Esophagus muscularis mucosa (tissue), 4 donors: ENCODE measurements at regions not wholly inside any gene's neighbourhood (a gene's known extent, or its start where the extent isn't known, plus 50 kb on each side); places are given as distances from the start of the nearest gene placed in this dataset.

Source experiments
- DNase-seq: peaks from one replicate; pipeline ENCODE4 v3.0.0-alpha.2; 2017; ENCODE audit errors: extremely low spot score
- H3K27ac ChIP-seq, 4 donors: fragments of 200-600 bp; sonication (generic); replicated peaks in 1 of 4; 1 replicate in 3 of 4; 2 replicates in 1 of 4; pipeline ENCODE4 v1.5.1; 2016 to 2019; ENCODE audit warnings: mild to moderate bottlenecking in 1 of 4
- H3K27me3 ChIP-seq, 4 donors: fragments of 200-600 bp; sonication (generic); one replicate each; pipeline versions ENCODE4 v1.5.1 to v1.6.0; 2016 to 2019
- H3K36me3 ChIP-seq, 4 donors: fragments of 200-600 bp; sonication (generic); one replicate each; pipeline ENCODE4 v1.5.1; 2016 to 2019
- H3K4me1 ChIP-seq, 4 donors: fragments of 200-600 bp; sonication (generic); one replicate each; pipeline ENCODE4 v1.5.1; 2016 to 2019
- H3K4me3 ChIP-seq, 4 donors: fragments of 200-600 bp; sonication (generic); 1 replicate in 2 of 4; 2 replicates in 2 of 4; pipeline ENCODE4 v1.5.1; 2016 to 2019; ENCODE audit warnings: mild to moderate bottlenecking in 4 of 4, moderate library complexity in 1 of 4
- H3K9me3 ChIP-seq, 4 donors: fragments of 200-600 bp; sonication (generic); 1 replicate in 3 of 4; 2 replicates in 1 of 4; pipeline ENCODE4 v1.5.1; 2016 to 2019
- EP300 ChIP-seq: sonication (generic); formaldehyde crosslinking; IDR thresholded peaks from one replicate; pipeline ENCODE4 v1.6.1; 2017; ENCODE audit warnings: antibody characterized with exemption
- POLR2A ChIP-seq: fragments of 450-650 bp; IDR thresholded peaks from one replicate; pipeline ENCODE4 v1.6.1; 2017; ENCODE audit warnings: antibody characterized with exemption, moderate library complexity, mild to moderate bottlenecking, low read depth
- POLR2AphosphoS5 ChIP-seq, 2 donors: sonication (generic); formaldehyde crosslinking; IDR thresholded peaks; one replicate each; pipeline ENCODE4 v1.6.1; 2017; ENCODE audit warnings: antibody characterized with exemption in 2 of 2
- WGBS: methylation state at CpG from one replicate; pipeline ENCODE4 v1.1.5; 2018; 5-methylcytosine and 5-hydroxymethylcytosine counted together
- intact Hi-C: fragments of 100-400 bp; cut with DNase I; formaldehyde crosslinking; loops from one replicate; pipeline ENCODE4 v1.15.1; 2023
- TF ChIP-seq, protein P1 (sequence below), 3 experiments: fragments of 200-600 bp in 2 of 3; fragments of 450-650 bp in 1 of 3; sonication (generic) in 2 of 3; IDR thresholded peaks; one replicate each; pipeline ENCODE4 v1.5.1; 2017 to 2019; ENCODE audit warnings: antibody characterized with exemption in 3 of 3, mild to moderate bottlenecking in 2 of 3, moderate library complexity in 1 of 3

DNA sequence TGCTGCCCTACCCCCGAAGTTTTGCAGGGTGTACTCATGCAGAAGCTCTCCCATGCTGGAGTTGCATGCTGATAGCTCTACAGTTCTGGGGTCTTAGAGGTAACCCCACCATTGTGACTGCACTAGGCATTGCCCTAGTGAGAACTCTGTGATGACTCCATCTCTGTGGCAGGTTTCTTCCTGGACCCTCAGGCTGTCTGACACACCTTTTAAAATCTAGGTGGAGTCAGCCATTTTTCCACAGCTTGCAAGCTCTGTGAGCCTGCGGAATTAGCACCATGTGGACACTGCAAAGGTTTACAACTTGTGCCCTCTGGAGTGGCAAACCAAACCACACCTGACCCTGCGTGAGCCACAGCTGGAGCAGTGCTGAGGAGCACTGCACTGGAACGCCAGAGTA, 636.2 kb upstream of the SPRY2 start:
- no peak overlapping the region for H3K27ac ChIP-seq
- WGBS, result 96% methylated on average over 4 of the region's 4 CpGs
- no peaks in the 10 kb centered on the region for H3K9me3 ChIP-seq
- H3K36me3 ChIP-seq, result no peaks in the 10 kb centered on the region
- intact Hi-C loops, result no loop called here
- TF ChIP-seq, protein P1, sequence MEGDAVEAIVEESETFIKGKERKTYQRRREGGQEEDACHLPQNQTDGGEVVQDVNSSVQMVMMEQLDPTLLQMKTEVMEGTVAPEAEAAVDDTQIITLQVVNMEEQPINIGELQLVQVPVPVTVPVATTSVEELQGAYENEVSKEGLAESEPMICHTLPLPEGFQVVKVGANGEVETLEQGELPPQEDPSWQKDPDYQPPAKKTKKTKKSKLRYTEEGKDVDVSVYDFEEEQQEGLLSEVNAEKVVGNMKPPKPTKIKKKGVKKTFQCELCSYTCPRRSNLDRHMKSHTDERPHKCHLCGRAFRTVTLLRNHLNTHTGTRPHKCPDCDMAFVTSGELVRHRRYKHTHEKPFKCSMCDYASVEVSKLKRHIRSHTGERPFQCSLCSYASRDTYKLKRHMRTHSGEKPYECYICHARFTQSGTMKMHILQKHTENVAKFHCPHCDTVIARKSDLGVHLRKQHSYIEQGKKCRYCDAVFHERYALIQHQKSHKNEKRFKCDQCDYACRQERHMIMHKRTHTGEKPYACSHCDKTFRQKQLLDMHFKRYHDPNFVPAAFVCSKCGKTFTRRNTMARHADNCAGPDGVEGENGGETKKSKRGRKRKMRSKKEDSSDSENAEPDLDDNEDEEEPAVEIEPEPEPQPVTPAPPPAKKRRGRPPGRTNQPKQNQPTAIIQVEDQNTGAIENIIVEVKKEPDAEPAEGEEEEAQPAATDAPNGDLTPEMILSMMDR (IDR thresholded peaks at IDR 0.05), result no peak
- TF ChIP-seq POLR2AphosphoS5 (IDR thresholded peaks at IDR 0.05) (no peak), POLR2A (no peak), EP300 (no peak)
- DNase-seq, result no peak
- H3K4me3 ChIP-seq, result no peak overlapping the region
- no peaks in the 10 kb centered on the region for H3K27me3 ChIP-seq
- no peaks in the 10 kb centered on the region for H3K4me1 ChIP-seq

DNA sequence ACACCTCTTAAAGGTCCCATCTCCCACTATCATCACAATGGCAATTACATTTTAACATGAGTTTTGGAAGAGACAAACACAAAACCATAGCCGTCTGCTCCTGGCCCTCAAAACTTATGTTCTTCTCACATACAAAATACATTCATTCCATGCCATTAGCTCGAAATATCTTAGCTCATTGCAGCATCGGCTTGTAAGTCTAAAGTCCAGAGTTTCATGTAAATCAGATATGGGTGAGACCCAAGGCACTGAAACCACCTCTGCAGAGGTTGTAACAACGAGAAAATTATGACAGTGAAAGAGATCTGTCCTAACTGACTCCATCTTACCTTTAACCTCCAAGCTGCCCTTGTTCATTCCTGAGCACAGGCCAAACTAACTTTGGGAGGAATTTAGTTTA, 635.0 kb upstream of the SPRY2 start:
- H3K27me3 ChIP-seq, result no peaks in the 10 kb centered on the region
- no peak for TF ChIP-seq EP300
- H3K36me3 ChIP-seq, result no peaks in the 10 kb centered on the region
- intact Hi-C loops, result no loop called here
- no peaks in the 10 kb centered on the region for H3K4me1 ChIP-seq
- no peak overlapping the region for H3K27ac ChIP-seq
- DNase-seq, result no peak
- 87% methylated on average over 4 of the region's 4 CpGs for WGBS
- no peak overlapping the region for H3K4me3 ChIP-seq
- no peaks in the 10 kb centered on the region for H3K9me3 ChIP-seq

DNA sequence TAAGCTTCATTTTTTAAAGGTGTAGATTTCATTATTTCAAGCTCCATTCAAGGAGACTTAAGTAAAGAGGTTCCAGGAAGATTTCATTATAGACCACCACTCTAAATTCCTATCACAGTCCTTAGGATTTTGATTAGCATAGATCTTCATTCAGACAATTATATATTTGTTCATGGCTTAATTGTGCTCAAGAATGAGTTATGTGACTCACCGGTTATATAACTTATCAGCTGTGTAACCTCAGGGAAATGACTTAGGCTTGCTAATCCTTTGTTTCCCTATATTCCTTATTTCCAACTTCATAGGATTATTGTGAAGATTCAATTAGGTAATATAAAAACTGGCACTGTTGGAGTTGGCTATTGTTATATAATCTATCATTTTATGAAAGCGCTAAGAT, 632.8 kb upstream of the SPRY2 start:
- H3K4me3 ChIP-seq, result no peak overlapping the region
- H3K27me3 ChIP-seq, result no peaks in the 10 kb centered on the region
- H3K36me3 ChIP-seq, result no peaks in the 10 kb centered on the region
- 94% methylated on average over 2 of the region's 2 CpGs for WGBS
- H3K4me1 ChIP-seq, result no peaks in the 10 kb centered on the region
- TF ChIP-seq EP300 (no peak), POLR2A (no peak), POLR2AphosphoS5 (IDR thresholded peaks at IDR 0.05) (no peak)
- TF ChIP-seq, protein P1 (IDR thresholded peaks at IDR 0.05), result no peak
- intact Hi-C loops, result no loop called here
- H3K9me3 ChIP-seq, result no peaks in the 10 kb centered on the region
- no peak overlapping the region for H3K27ac ChIP-seq
- DNase-seq, result no peak

DNA sequence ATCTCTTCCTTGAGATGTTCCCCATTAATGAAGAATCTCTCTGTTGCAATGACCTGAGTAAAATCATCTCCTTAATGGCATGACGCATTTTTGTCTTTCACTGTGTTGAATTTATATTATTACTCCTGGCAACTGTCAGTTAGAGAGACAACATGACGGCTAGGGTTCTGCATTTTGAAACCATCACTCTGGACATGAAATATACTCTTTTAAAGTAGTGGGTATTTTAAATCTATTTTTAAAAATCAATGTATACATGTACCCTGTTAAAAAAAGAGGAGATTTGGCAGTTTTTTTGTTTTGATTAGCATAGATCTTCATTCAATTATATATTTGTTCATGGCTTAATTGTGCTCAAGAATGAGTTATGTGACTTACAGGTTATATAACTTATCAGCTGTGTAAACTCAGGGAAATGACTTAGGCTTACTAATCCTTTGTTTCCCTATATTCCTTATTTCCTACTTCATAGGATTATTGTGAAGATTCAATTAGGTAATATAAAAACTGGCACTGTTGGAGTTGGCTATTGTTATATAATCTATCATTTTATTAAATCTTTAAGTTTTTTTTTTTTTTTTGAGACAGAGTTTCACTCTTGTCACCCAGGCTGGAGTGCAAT, 632.0 kb upstream of the SPRY2 start:
- H3K27me3 ChIP-seq, result no peaks in the 10 kb centered on the region
- H3K36me3 ChIP-seq, result no peaks in the 10 kb centered on the region
- 79% methylated on average over 2 of the region's 2 CpGs for WGBS
- no peak overlapping the region for H3K27ac ChIP-seq
- no peak overlapping the region for H3K4me3 ChIP-seq
- DNase-seq, result no peak
- TF ChIP-seq, protein P1 (IDR thresholded peaks at IDR 0.05), result no peak
- no peak for TF ChIP-seq POLR2AphosphoS5 (IDR thresholded peaks at IDR 0.05)
- no peak for TF ChIP-seq EP300
- no peak for TF ChIP-seq POLR2A
- H3K9me3 ChIP-seq, result no peaks in the 10 kb centered on the region
- intact Hi-C loops, result no loop called here
- H3K4me1 ChIP-seq, result no peaks in the 10 kb centered on the region

DNA sequence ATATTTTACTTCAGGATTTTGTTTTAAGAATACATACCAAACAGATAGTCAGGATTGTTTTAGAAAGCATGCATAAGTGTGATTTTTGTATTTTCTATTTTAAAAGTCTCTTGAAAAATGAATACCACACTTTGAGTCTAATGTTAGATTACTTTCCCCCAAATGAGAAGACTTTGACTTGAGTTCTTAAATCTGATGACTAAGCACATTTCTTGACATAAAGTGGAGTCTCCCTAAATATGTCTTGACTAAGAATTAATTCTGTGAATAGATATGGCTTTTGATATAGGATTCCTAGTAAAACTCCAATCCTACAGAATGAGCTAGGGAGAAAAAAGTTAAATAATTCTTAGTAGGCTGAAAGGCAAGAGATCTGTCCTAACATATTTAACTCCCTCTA, 624.2 kb upstream of the SPRY2 start:
- Histone ChIP-seq H3K27ac (no peak overlapping the region), H3K4me3 (no peak overlapping the region), H3K27me3 (no peaks in the 10 kb centered on the region), H3K4me1 (no peaks in the 10 kb centered on the region), H3K9me3 (no peaks in the 10 kb centered on the region), H3K36me3 (no peaks in the 10 kb centered on the region)
- DNase-seq, result no peak
- TF ChIP-seq EP300, result no peak
- TF ChIP-seq POLR2AphosphoS5 (IDR thresholded peaks at IDR 0.05), result no peak
- TF ChIP-seq, protein P1 (IDR thresholded peaks at IDR 0.05), result no peak
- TF ChIP-seq POLR2A, result no peak
- intact Hi-C loops, result no loop called here
